ENCODE measurements at regions not wholly inside any gene's neighbourhood (a gene's known extent, or its start where the extent isn't known, plus 50 kb on each side); places are given as distances from the start of the nearest gene placed in this dataset.

DNA sequence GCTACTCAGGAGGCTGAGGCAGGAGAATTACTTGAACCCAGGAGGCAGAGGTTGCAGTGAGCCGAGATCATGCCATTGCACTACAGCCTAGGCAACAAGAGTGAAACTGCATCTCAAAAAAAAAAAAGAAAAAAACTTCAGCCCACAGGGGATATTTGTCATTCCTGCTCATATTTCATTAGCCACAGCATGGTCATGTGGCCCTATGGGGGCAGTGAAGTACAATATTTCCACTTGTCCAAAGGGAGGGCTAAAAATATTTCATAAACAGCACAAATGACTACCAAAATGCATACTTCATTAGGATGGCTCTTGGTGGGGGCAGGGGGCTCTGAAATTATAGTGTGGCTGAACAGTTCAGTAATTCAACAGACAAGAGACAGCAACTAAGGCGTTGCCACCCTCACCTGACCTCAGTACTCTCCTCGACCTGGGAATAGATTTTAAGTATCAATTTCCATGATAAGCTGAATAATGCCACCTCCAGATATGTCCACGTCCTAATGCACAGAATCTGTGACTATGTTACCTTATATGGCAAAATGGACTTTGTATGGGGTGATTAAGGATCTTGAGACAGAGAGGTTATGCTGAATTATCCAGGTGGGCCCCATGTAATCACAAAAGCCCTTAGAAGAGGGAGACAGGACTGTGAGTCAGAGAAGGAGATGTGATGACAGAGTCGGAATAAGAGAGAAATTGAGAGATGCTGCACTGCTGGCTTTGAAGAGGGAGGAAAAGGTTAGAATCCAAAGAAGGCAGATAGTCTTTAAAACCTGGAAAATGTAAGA is 158.2 kb upstream of the CRIM1 start:
- no peak for TF ChIP-seq CTCF (IDR thresholded peaks at IDR 0.05; ENCODE audit: low read depth, low read length)
- TF ChIP-seq POLR2A (IDR thresholded peaks at IDR 0.05; ENCODE audit: extremely low read depth, insufficient read length) = no peak
- TF ChIP-seq, protein P1, sequence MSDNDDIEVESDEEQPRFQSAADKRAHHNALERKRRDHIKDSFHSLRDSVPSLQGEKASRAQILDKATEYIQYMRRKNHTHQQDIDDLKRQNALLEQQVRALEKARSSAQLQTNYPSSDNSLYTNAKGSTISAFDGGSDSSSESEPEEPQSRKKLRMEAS (IDR thresholded peaks at IDR 0.05; ENCODE audit: low read depth, low read length) = no peak
- no peak for TF ChIP-seq MYC (IDR thresholded peaks at IDR 0.05; ENCODE audit: low read depth, low read length)
